Mesothelial cell of epicardium (in vitro differentiated cells): ENCODE measurements at regions not wholly inside any gene's neighbourhood (a gene's known extent, or its start where the extent isn't known, plus 50 kb on each side); places are given as distances from the start of the nearest gene placed in this dataset.

Experiments used
- DNase-seq, 2 experiments: peaks; one replicate each; pipeline ENCODE4 v3.0.0; 2021; ENCODE audit warnings: low spot score in 2 of 2; ENCODE audit not compliant: unreplicated experiment in 2 of 2
- H3K27ac Mint-ChIP-seq: 2 replicates; pipeline ENCODE4 v1.8.0; 2021; ENCODE audit warnings: mixed read lengths
- H3K27me3 Mint-ChIP-seq: 2 replicates; pipeline ENCODE4 v1.8.0; 2021; ENCODE audit warnings: low read depth, mixed read lengths
- H3K36me3 Mint-ChIP-seq: 2 replicates; pipeline ENCODE4 v1.8.0; 2021; ENCODE audit warnings: mixed read lengths
- H3K4me1 Mint-ChIP-seq: 2 replicates; pipeline ENCODE4 v1.8.0; 2021; ENCODE audit warnings: mixed read lengths
- H3K4me3 Mint-ChIP-seq: 2 replicates; pipeline ENCODE4 v1.8.0; 2021; ENCODE audit warnings: mild to moderate bottlenecking, moderate library complexity, mixed read lengths
- H3K9me3 Mint-ChIP-seq: 2 replicates; pipeline ENCODE4 v1.8.0; 2021; ENCODE audit warnings: mixed read lengths
- CTCF ChIP-seq: fragments of 200-600 bp; sonication (generic); IDR thresholded peaks from one replicate; pipeline ENCODE4 v1.5.0; 2021; ENCODE audit warnings: antibody characterized with exemption; ENCODE audit not compliant: unreplicated experiment

DNA sequence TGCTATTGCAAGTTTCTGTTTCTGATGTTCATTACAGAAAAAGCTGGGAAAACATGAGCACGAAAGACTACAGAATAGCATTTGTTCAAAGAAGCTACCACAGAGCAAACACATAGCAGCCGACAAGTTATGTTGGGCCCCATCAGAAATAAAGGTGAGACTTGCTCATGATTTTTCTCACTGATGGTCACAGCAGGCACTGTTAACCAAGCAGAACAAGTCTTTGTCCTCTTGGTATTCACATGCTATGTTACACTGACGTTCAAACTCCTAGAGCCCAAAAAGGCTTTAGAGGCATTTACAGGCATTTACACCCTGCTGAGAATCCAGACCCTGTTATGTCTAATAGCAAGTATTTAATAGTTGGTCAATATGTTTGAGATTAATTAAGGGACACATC, 235.0 kb upstream of the HNMT start:
- no peak for TF ChIP-seq CTCF
- H3K36me3 Mint-ChIP-seq, result no peaks in the 10 kb centered on the region
- H3K4me3 Mint-ChIP-seq, result no peak overlapping the region
- DNase-seq, result no peak
- no peak overlapping the region for H3K27ac Mint-ChIP-seq
- H3K27me3 Mint-ChIP-seq, result no peaks in the 10 kb centered on the region
- H3K4me1 Mint-ChIP-seq, result peaks cover 3% of the 10 kb centered on the region
- H3K9me3 Mint-ChIP-seq, result peaks cover 29% of the 10 kb centered on the region

DNA sequence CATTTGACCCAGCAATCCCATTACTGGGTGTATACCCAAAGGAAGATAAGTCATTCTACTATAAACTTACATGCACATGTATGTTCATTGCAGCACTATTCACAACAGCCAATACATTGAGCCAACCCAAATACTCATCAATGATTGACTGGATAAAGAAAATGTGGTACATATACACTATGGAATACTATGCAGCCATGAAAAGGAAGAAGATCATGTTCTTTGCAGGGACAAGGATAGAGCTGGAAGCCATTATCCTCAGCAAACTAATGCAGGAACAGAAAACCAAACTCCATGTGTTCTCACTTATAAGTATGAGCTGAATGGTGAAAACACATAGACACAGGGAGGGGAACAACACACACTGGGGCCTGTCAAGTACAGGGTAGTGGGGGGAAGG, 226.7 kb upstream of the HNMT start:
- Mint-ChIP-seq H3K27me3 (peaks cover 15% of the 10 kb centered on the region), H3K27ac (no peak overlapping the region), H3K4me3 (no peak overlapping the region), H3K9me3 (peaks cover 30% of the 10 kb centered on the region), H3K4me1 (no peaks in the 10 kb centered on the region), H3K36me3 (no peaks in the 10 kb centered on the region)
- no peak for DNase-seq
- no peak for TF ChIP-seq CTCF

- H3K36me3 Mint-ChIP-seq, result no peaks in the 10 kb centered on the region
- TF ChIP-seq CTCF, result no peak
These were observed 222.4 kb upstream of the HNMT start for GRCh38 chr2:137741784-137742362.

GRCh38 chr2:137747509-137747908, 216.8 kb upstream of the HNMT start:
- H3K4me3 Mint-ChIP-seq, result no peak overlapping the region
- H3K9me3 Mint-ChIP-seq, result peaks cover under 1% of the 10 kb centered on the region
- H3K27me3 Mint-ChIP-seq, result peaks cover 2% of the 10 kb centered on the region
- no peak for TF ChIP-seq CTCF
- H3K4me1 Mint-ChIP-seq, result peaks cover 12% of the 10 kb centered on the region
- DNase-seq, result no peak
- H3K36me3 Mint-ChIP-seq, result no peaks in the 10 kb centered on the region
- H3K27ac Mint-ChIP-seq, result no peak overlapping the region

More at GRCh38 chr2:137741784-137742362, 222.4 kb upstream of the HNMT start:
- Mint-ChIP-seq H3K9me3 (peaks cover 4% of the 10 kb centered on the region), H3K4me1 (peaks cover 10% of the 10 kb centered on the region), H3K27ac (no peak overlapping the region), H3K27me3 (peaks cover 13% of the 10 kb centered on the region), H3K4me3 (no peak overlapping the region)
- DNase-seq, result no peak

DNA sequence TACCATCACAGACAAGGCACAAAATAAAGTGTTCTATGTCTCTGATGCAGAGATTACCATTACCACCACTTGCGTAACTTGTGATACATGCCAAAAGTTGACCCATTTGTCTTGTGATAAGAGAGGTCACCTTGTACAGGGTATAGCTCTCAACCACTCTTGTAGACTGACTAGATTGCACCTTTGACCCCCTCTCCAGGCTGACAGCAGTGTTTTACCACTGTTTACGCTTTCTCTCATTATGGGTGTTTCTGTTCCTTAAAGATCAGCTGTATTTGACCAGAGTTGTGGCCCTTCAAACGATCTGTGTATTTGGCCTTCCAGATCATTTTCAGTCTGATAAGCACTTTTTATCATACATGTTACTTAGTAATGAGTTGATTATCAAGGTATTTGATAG, 215.7 kb upstream of the HNMT start:
- Mint-ChIP-seq H3K27me3 (no peaks in the 10 kb centered on the region), H3K9me3 (peaks cover 9% of the 10 kb centered on the region), H3K27ac (no peak overlapping the region), H3K36me3 (peaks cover 2% of the 10 kb centered on the region), H3K4me3 (no peak overlapping the region), H3K4me1 (peaks cover 12% of the 10 kb centered on the region)
- TF ChIP-seq CTCF, result no peak
- no peak for DNase-seq

- TF ChIP-seq CTCF, result no peak
- H3K4me3 Mint-ChIP-seq, result no peak overlapping the region
- H3K27me3 Mint-ChIP-seq, result no peaks in the 10 kb centered on the region
- peaks cover 1% of the 10 kb centered on the region for H3K4me1 Mint-ChIP-seq
- H3K36me3 Mint-ChIP-seq, result peaks cover 1% of the 10 kb centered on the region
- no peak overlapping the region for H3K27ac Mint-ChIP-seq
- no peak for DNase-seq
- peaks cover 28% of the 10 kb centered on the region for H3K9me3 Mint-ChIP-seq
These were observed 199.6 kb upstream of the HNMT start for GRCh38 chr2:137764646-137765045.
